Tibial nerve (tissue), 4 donors: ENCODE measurements at regions not wholly inside any gene's neighbourhood (a gene's known extent, or its start where the extent isn't known, plus 50 kb on each side); places are given as distances from the start of the nearest gene placed in this dataset.
A peak's percentile ranks its signal among the peaks of the same experiment; 100 is the strongest.

Experiments used
- DNase-seq, 2 donors: peaks; one replicate each; pipeline ENCODE4 v3.0.0-alpha.2; 2019; ENCODE audit warnings: low spot score in 2 of 2
- H3K27ac ChIP-seq, 4 donors: fragments of 200-600 bp; sonication (generic) in 3 of 4; one replicate each; pipeline ENCODE4 v1.5.1; 2017 to 2019; ENCODE audit warnings: mild to moderate bottlenecking in 1 of 4
- H3K27me3 ChIP-seq, 2 donors: fragments of 200-600 bp; sonication (generic) in 1 of 2; one replicate each; pipeline versions ENCODE4 v1.5.1 to v1.6.0; 2017 to 2019
- H3K36me3 ChIP-seq, 3 donors: fragments of 200-600 bp; sonication (generic); one replicate each; pipeline ENCODE4 v1.5.1; 2018 to 2019
- H3K4me1 ChIP-seq, 4 donors: fragments of 200-600 bp; sonication (generic) in 3 of 4; one replicate each; pipeline ENCODE4 v1.5.1; 2017 to 2019
- H3K4me3 ChIP-seq, 4 donors: fragments of 200-600 bp; sonication (generic) in 3 of 4; one replicate each; pipeline ENCODE4 v1.5.1; 2017 to 2019; ENCODE audit warnings: mild to moderate bottlenecking in 1 of 4, moderate library complexity in 1 of 4
- H3K9me3 ChIP-seq, 4 donors: fragments of 200-600 bp; sonication (generic) in 3 of 4; one replicate each; pipeline ENCODE4 v1.5.1; 2017 to 2019
- EP300 ChIP-seq, 2 donors: sonication (generic); formaldehyde crosslinking; IDR thresholded peaks; one replicate each; pipeline ENCODE4 v1.6.1; 2017; ENCODE audit warnings: antibody characterized with exemption in 2 of 2, mild to moderate bottlenecking in 1 of 2
- POLR2A ChIP-seq, 2 donors: fragments of 450-650 bp; IDR thresholded peaks; one replicate each; pipeline ENCODE4 v1.6.1; 2017; ENCODE audit warnings: antibody characterized with exemption in 2 of 2, mild to moderate bottlenecking in 2 of 2, moderate library complexity in 2 of 2
- WGBS, 2 donors: methylation state at CpG; one replicate each; pipeline ENCODE4 v1.1.5; 2018; 5-methylcytosine and 5-hydroxymethylcytosine counted together
- TF ChIP-seq, protein P1 (sequence below), 5 experiments: fragments of 200-600 bp in 3 of 5; fragments of 450-650 bp in 2 of 5; sonication (generic) in 3 of 5; IDR thresholded peaks; one replicate each; pipeline ENCODE4 v1.5.1; 2016 to 2019; ENCODE audit warnings: antibody characterized with exemption in 5 of 5, mild to moderate bottlenecking in 3 of 5, moderate library complexity in 2 of 5

DNA sequence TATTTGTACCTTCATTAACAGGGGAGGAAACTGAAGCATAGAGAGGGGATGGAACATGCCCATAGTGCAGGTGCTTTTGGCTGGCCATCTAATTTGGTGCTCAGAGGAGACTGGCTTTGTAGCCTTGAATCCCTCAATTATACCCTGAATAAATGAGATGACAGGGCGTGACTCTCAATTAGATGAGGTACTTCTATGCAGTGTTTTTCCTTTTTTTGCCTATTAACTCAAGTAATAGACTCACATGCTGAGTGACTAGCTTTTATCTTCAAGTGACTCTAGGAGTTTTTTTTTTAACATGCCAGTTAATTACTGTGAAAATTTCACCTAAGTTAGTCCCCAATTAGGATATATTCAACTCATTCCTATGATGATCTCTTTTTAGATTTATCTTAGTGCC lies 243.7 kb downstream of the DACT1 start:
- no peak overlapping the region for H3K4me3 ChIP-seq
- no peak overlapping the region for H3K27ac ChIP-seq
- no peaks in the 10 kb centered on the region for H3K36me3 ChIP-seq
- no peak for TF ChIP-seq POLR2A (IDR thresholded peaks at IDR 0.05)
- TF ChIP-seq EP300 (IDR thresholded peaks at IDR 0.05), result no peak
- TF ChIP-seq, protein P1, sequence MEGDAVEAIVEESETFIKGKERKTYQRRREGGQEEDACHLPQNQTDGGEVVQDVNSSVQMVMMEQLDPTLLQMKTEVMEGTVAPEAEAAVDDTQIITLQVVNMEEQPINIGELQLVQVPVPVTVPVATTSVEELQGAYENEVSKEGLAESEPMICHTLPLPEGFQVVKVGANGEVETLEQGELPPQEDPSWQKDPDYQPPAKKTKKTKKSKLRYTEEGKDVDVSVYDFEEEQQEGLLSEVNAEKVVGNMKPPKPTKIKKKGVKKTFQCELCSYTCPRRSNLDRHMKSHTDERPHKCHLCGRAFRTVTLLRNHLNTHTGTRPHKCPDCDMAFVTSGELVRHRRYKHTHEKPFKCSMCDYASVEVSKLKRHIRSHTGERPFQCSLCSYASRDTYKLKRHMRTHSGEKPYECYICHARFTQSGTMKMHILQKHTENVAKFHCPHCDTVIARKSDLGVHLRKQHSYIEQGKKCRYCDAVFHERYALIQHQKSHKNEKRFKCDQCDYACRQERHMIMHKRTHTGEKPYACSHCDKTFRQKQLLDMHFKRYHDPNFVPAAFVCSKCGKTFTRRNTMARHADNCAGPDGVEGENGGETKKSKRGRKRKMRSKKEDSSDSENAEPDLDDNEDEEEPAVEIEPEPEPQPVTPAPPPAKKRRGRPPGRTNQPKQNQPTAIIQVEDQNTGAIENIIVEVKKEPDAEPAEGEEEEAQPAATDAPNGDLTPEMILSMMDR (IDR thresholded peaks at IDR 0.05), result no peak
- WGBS, 2 donors, result 93 to 96% methylated on average over 1 of the region's 1 CpG
- peaks cover 0 to 3% (median 0%) of the 10 kb centered on the region in 4 donors for H3K4me1 ChIP-seq
- DNase-seq, result no peak
- no peaks in the 10 kb centered on the region for H3K27me3 ChIP-seq
- H3K9me3 ChIP-seq, result no peaks in the 10 kb centered on the region

DNA sequence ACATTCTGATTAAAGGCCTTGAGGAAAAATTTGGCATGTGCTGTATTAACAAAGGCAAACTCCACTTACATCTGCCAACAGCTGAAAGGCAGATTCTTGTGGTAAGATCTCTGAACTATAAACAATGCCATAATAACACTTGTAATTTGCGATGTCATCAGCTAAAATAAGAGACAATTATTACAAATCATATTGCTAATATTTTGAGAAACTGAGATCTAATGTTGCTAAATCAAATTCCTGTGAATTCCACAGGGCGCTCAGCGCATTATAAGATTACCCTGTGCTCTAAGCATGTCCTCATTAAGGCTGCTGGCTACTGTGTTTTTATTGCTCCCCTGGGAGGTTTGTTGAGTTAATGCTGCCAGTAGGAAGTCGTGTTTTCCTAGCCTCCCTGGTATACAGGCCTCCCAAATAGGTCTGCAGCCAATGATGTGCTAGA lies 244.8 kb downstream of the DACT1 start:
- no peaks in the 10 kb centered on the region for H3K9me3 ChIP-seq
- peak in 1 of 2 donors; percentile 35 for DNase-seq
- TF ChIP-seq EP300 (IDR thresholded peaks at IDR 0.05), result peak in 1 of 2 donors; percentile 72
- no peak for TF ChIP-seq POLR2A (IDR thresholded peaks at IDR 0.05)
- TF ChIP-seq, protein P1 (IDR thresholded peaks at IDR 0.05), result no peak
- H3K27ac ChIP-seq, result no peak overlapping the region
- peaks cover 0 to 3% (median 0%) of the 10 kb centered on the region in 4 donors for H3K4me1 ChIP-seq
- 29 to 47% methylated on average over 4 of the region's 4 CpGs for WGBS, 2 donors
- no peaks in the 10 kb centered on the region for H3K36me3 ChIP-seq
- H3K27me3 ChIP-seq, result no peaks in the 10 kb centered on the region
- H3K4me3 ChIP-seq, result no peak overlapping the region

DNA sequence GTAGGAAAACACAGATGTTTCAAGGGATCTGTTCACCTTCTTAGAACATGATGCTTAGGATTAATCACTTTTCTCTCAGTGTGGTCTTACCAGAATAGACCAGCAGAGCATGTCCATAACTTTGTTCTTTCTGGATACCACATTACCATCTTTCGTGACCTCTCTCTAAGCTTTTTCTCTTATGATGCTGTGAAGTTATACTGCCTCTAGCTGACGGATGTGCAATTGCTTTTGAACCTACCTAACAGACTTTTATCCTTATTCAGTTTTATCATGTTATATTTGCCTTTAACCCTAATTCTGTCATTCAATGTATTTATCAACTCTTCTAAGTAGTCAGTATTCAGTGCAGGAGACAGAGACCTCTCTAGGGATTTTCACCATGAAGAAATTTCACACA lies 246.7 kb downstream of the DACT1 start:
- H3K9me3 ChIP-seq, result no peaks in the 10 kb centered on the region
- no peak overlapping the region for H3K4me3 ChIP-seq
- no peaks in the 10 kb centered on the region for H3K36me3 ChIP-seq
- TF ChIP-seq EP300 (IDR thresholded peaks at IDR 0.05) (no peak), POLR2A (IDR thresholded peaks at IDR 0.05) (no peak)
- TF ChIP-seq, protein P1 (IDR thresholded peaks at IDR 0.05), result peak in 1 of 5 experiments; percentile 12
- peaks cover 0 to 3% (median 0%) of the 10 kb centered on the region in 4 donors for H3K4me1 ChIP-seq
- WGBS, 2 donors, result 90 to 95% methylated on average over 2 of the region's 2 CpGs
- H3K27ac ChIP-seq, result no peak overlapping the region
- DNase-seq, result no peak
- no peaks in the 10 kb centered on the region for H3K27me3 ChIP-seq

DNA sequence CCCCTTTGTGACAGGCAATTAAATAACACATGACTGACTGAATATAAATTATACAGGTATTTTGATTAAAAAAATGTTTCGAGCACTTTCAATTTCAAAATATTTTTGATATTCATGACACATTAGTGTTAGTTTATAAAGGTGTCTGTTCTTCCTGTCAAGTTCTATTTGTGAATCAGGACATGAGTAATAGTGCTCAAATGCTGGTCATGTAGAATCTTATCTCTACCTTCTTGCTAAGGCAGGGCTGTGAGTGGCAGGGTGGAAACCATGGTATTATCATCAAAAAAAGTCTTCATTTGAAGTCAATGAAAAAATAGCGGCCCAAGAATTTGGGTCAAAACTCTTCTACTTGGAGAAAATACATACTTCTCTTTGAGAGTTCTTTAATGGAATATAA lies 250.2 kb downstream of the DACT1 start:
- no peaks in the 10 kb centered on the region for H3K9me3 ChIP-seq
- TF ChIP-seq POLR2A (IDR thresholded peaks at IDR 0.05), result no peak
- no peak for TF ChIP-seq EP300 (IDR thresholded peaks at IDR 0.05)
- TF ChIP-seq, protein P1 (IDR thresholded peaks at IDR 0.05), result no peak
- no peaks in the 10 kb centered on the region for H3K27me3 ChIP-seq
- no peaks in the 10 kb centered on the region for H3K4me1 ChIP-seq
- WGBS, 2 donors, result 87 to 89% methylated on average over 2 of the region's 2 CpGs
- no peak for DNase-seq
- H3K4me3 ChIP-seq, result no peak overlapping the region
- no peaks in the 10 kb centered on the region for H3K36me3 ChIP-seq
- no peak overlapping the region for H3K27ac ChIP-seq

DNA sequence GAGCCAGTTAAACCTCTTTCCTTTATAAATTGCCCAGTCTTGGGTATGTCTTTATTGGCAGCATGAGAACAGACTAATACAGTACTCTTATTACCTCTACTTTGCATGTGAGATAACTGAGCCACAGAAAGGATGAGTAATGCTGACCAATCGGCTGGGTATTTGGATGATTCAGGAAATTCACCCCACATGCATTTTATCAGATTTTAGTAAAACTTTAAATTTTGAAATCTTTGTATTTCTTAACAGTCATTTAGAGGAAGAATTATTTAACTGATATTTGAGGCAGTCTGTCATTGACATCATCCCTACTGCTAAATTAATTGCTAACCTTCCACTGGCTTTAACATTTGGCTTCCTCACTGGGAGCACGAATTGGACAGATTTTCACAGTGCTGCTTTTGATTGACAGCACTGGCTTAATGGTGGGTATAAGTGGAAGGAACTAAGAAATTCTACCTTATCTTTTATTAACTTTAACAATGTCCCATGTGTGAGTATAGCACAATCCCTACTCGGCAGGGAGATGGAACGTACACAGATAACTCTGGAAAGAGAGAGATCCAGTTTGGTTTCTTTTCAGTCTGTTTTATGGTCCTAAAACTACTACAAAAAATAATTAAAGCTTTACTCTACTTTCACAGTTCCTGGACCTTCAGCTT lies 261.0 kb downstream of the DACT1 start:
- no peaks in the 10 kb centered on the region for H3K36me3 ChIP-seq
- DNase-seq, result no peak
- no peak overlapping the region for H3K27ac ChIP-seq
- no peaks in the 10 kb centered on the region for H3K27me3 ChIP-seq
- H3K4me3 ChIP-seq, result no peak overlapping the region
- WGBS, 2 donors, result 84 to 93% methylated on average over 4 of the region's 4 CpGs
- no peaks in the 10 kb centered on the region for H3K9me3 ChIP-seq
- no peaks in the 10 kb centered on the region for H3K4me1 ChIP-seq
- TF ChIP-seq, protein P1 (IDR thresholded peaks at IDR 0.05), result no peak
- TF ChIP-seq EP300 (IDR thresholded peaks at IDR 0.05), result no peak
- TF ChIP-seq POLR2A (IDR thresholded peaks at IDR 0.05), result no peak
